NCI-H1436 (cell line): ENCODE measurements at regions not wholly inside any gene's neighbourhood (a gene's known extent, or its start where the extent isn't known, plus 50 kb on each side); places are given as distances from the start of the nearest gene placed in this dataset.
"Not testable (repeated sequence)": the region's sequence is repeated elsewhere in the genome, so short reads cannot be mapped to it uniquely, and the experiment has no call there.

Experiments
- DNase-seq: peaks from one replicate; lab custom pipeline; 2025; lab: John Stamatoyannopoulos, UW

- no peak for DNase-seq
Measured at GRCh38 chr5:40223884-40224402, 455.8 kb upstream of the PTGER4 start.

GRCh38 chr5:40221796-40222195 is 457.9 kb upstream of the PTGER4 start:
- no peak for DNase-seq

- no peak for DNase-seq
Measured at GRCh38 chr5:40221255-40221654, 458.5 kb upstream of the PTGER4 start.

- DNase-seq = no peak
Measured at GRCh38 chr5:40220260-40220659, 459.5 kb upstream of the PTGER4 start.

GRCh38 chr5:40217553-40217952 is 462.2 kb upstream of the PTGER4 start:
- DNase-seq = no peak

- no peak for DNase-seq
Measured at GRCh38 chr5:40210694-40211093, 469.0 kb upstream of the PTGER4 start.

GRCh38 chr5:40206030-40206429 is 473.7 kb upstream of the PTGER4 start:
- DNase-seq = no peak

GRCh38 chr5:40204144-40204543 is 475.6 kb upstream of the PTGER4 start:
- no peak for DNase-seq

- no peak for DNase-seq
Measured at GRCh38 chr5:40202814-40203440, 476.8 kb upstream of the PTGER4 start.

- no peak for DNase-seq
Measured at GRCh38 chr5:40198736-40199135, 481.0 kb upstream of the PTGER4 start.

GRCh38 chr5:40195574-40195973 is 484.1 kb upstream of the PTGER4 start:
- not testable (repeated sequence) for DNase-seq

GRCh38 chr5:40191150-40191549 is 488.6 kb upstream of the PTGER4 start:
- no peak for DNase-seq

GRCh38 chr5:40172721-40173120 is 507.0 kb upstream of the PTGER4 start:
- no peak for DNase-seq

- DNase-seq = no peak
Measured at GRCh38 chr5:40171971-40172370, 507.7 kb upstream of the PTGER4 start.

GRCh38 chr5:40167283-40167682 is 512.4 kb upstream of the PTGER4 start:
- no peak for DNase-seq

GRCh38 chr5:40166802-40167201 is 512.9 kb upstream of the PTGER4 start:
- DNase-seq = no peak

GRCh38 chr5:40165789-40166728 is 513.7 kb upstream of the PTGER4 start:
- DNase-seq = no peak

- DNase-seq = no peak
Measured at GRCh38 chr5:40165106-40165788, 514.5 kb upstream of the PTGER4 start.

GRCh38 chr5:40160435-40160834 is 519.3 kb upstream of the PTGER4 start:
- no peak for DNase-seq

- DNase-seq = no peak
Measured at GRCh38 chr5:40154194-40154593, 525.5 kb upstream of the PTGER4 start.

GRCh38 chr5:40150896-40151295 is 528.8 kb upstream of the PTGER4 start:
- DNase-seq = no peak

- no peak for DNase-seq
Measured at GRCh38 chr5:40141896-40142295, 537.8 kb upstream of the PTGER4 start.

GRCh38 chr5:40141418-40141817 is 538.3 kb upstream of the PTGER4 start:
- DNase-seq = no peak
